Keratinocyte (primary cell): ENCODE measurements at regions not wholly inside any gene's neighbourhood (a gene's known extent, or its start where the extent isn't known, plus 50 kb on each side); places are given as distances from the start of the nearest gene placed in this dataset.

ENCODE experiments used
- DNase-seq: peaks from one replicate; pipeline ENCODE4 v3.0.0-alpha.2; 2011; ENCODE audit warnings: low read depth, missing footprints, low spot score
- FAIRE-seq: peaks from 2 replicates; lab custom pipeline; 2011; peaks lifted over from hg19 to GRCh38; lab: Jason Lieb, UNC
- H2AFZ ChIP-seq: 2 replicates; pipeline ENCODE4 v1.6.0; 2012; ENCODE audit warnings: low read length, control low read depth, inconsistent platforms; ENCODE audit not compliant: control insufficient read depth
- H3K27ac ChIP-seq: 2 replicates; pipeline ENCODE4 v1.5.1; 2011; ENCODE audit warnings: low read length; ENCODE audit not compliant: control insufficient read depth, insufficient read depth
- H3K27me3 ChIP-seq: 3 replicates; pipeline ENCODE4 v1.6.0; 2011; ENCODE audit warnings: low read length; ENCODE audit not compliant: control insufficient read depth, insufficient read depth; ENCODE audit errors: extremely low read depth
- H3K36me3 ChIP-seq, 2 experiments: 2 replicates in 1 of 2; 3 replicates in 1 of 2; pipeline ENCODE4 v1.5.1; 2011; ENCODE audit warnings: low read length in 2 of 2, mild to moderate bottlenecking in 1 of 2; ENCODE audit not compliant: control insufficient read depth in 2 of 2, insufficient read depth in 2 of 2; ENCODE audit errors: extremely low read depth in 1 of 2
- H3K4me1 ChIP-seq: 3 replicates; pipeline ENCODE4 v1.5.1; 2011; ENCODE audit warnings: low read length; ENCODE audit not compliant: control insufficient read depth, insufficient read depth; ENCODE audit errors: extremely low read depth
- H3K4me2 ChIP-seq: 3 replicates; pipeline ENCODE4 v1.6.0; 2011; ENCODE audit warnings: low read depth, low read length; ENCODE audit not compliant: control insufficient read depth, insufficient read depth; ENCODE audit errors: extremely low read depth
- H3K4me3 ChIP-seq, 3 experiments: fragments of 200-600 bp in 1 of 3; sonication (generic) in 1 of 3; 2 replicates in 2 of 3; 3 replicates in 1 of 3; pipeline ENCODE4 v1.5.1; 2011 to 2016; ENCODE audit warnings: low read length in 3 of 3, mild to moderate bottlenecking in 3 of 3, control low read depth in 2 of 3, inconsistent platforms in 1 of 3, low read depth in 1 of 3, mixed read lengths in 1 of 3, mixed run types in 1 of 3, moderate library complexity in 1 of 3; ENCODE audit not compliant: control insufficient read depth in 2 of 3, insufficient read depth in 2 of 3; ENCODE audit errors: extremely low read depth in 1 of 3
- H3K79me2 ChIP-seq: 2 replicates; pipeline ENCODE4 v1.6.0; 2012; ENCODE audit warnings: low read length; ENCODE audit not compliant: control insufficient read depth, insufficient read depth
- H3K9ac ChIP-seq: 3 replicates; pipeline ENCODE4 v1.6.0; 2011; ENCODE audit warnings: low read length; ENCODE audit not compliant: control insufficient read depth, insufficient read depth; ENCODE audit errors: extremely low read depth
- H3K9me1 ChIP-seq: 3 replicates; pipeline ENCODE4 v1.6.0; 2011; ENCODE audit warnings: low read length; ENCODE audit not compliant: control insufficient read depth, insufficient read depth; ENCODE audit errors: extremely low read depth
- H3K9me3 ChIP-seq: 2 replicates; pipeline ENCODE4 v1.5.1; 2012; ENCODE audit warnings: low read depth, low read length; ENCODE audit not compliant: control insufficient read depth
- H4K20me1 ChIP-seq: 3 replicates; pipeline ENCODE4 v1.6.0; 2011; ENCODE audit warnings: low read length; ENCODE audit not compliant: control insufficient read depth, insufficient read depth; ENCODE audit errors: extremely low read depth
- EZH2 ChIP-seq: IDR thresholded peaks from one replicate; pipeline ENCODE4 v1.6.1; 2012; ENCODE audit warnings: inconsistent platforms, mild to moderate bottlenecking, low read length, moderate library complexity
- dilution Hi-C: fragments of 300-500 bp; cut with MboI; formaldehyde crosslinking; loops from one replicate; pipeline ENCODE4 v1.7.0; 2020; ENCODE audit warnings: low sequenced_read_pairs; ENCODE audit not compliant: extremely low pct_ligation_motif_present
- TF ChIP-seq, protein P1 (sequence below), 3 experiments: IDR thresholded peaks in 1 of 3; conservative IDR thresholded peaks in 1 of 3; optimal IDR thresholded peaks in 1 of 3; 2 replicates in 2 of 3; 3 replicates in 1 of 3; pipeline versions ENCODE3 to v1.5.1; 2011; ENCODE audit warnings: low read length in 3 of 3, mild to moderate bottlenecking in 3 of 3, moderate library complexity in 2 of 3, control low read depth in 1 of 3, inconsistent platforms in 1 of 3; ENCODE audit not compliant: insufficient read depth in 2 of 3; ENCODE audit errors: extremely low read depth in 1 of 3

DNA sequence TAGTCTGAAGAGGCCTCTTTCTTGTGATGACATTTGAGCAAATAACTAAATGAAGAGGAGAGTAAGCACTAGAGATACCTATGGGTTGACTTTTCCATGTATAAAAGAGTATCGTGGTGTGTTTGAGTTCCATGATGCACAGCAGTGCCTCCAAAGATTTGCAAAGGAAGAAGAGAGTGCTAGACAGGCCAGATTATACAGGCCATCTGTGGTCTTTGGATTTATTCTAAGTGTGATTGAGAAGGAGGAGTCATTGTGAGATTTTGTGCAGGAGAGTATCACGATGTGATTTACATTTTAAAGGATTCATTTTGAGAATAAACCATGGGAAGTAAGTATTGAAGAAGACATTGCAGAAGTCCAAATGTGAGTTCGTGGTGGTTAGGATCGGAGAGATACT lies 695.9 kb upstream of the FAM98A start:
- no peak overlapping the region for H3K4me3 ChIP-seq
- no peak overlapping the region for H2AFZ ChIP-seq
- no peaks in the 10 kb centered on the region for H3K9me1 ChIP-seq
- no peaks in the 10 kb centered on the region for H3K9me3 ChIP-seq
- no peaks in the 10 kb centered on the region for H3K27me3 ChIP-seq
- no peaks in the 10 kb centered on the region for H3K79me2 ChIP-seq
- no peak overlapping the region for H3K9ac ChIP-seq
- H3K36me3 ChIP-seq, result no peaks in the 10 kb centered on the region
- TF ChIP-seq EZH2, result no peak
- TF ChIP-seq, protein P1, sequence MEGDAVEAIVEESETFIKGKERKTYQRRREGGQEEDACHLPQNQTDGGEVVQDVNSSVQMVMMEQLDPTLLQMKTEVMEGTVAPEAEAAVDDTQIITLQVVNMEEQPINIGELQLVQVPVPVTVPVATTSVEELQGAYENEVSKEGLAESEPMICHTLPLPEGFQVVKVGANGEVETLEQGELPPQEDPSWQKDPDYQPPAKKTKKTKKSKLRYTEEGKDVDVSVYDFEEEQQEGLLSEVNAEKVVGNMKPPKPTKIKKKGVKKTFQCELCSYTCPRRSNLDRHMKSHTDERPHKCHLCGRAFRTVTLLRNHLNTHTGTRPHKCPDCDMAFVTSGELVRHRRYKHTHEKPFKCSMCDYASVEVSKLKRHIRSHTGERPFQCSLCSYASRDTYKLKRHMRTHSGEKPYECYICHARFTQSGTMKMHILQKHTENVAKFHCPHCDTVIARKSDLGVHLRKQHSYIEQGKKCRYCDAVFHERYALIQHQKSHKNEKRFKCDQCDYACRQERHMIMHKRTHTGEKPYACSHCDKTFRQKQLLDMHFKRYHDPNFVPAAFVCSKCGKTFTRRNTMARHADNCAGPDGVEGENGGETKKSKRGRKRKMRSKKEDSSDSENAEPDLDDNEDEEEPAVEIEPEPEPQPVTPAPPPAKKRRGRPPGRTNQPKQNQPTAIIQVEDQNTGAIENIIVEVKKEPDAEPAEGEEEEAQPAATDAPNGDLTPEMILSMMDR (optimal IDR thresholded peaks at IDR 0.05 in 1 of 3, IDR thresholded peaks at IDR 0.05 in 1 of 3, conservative IDR thresholded peaks at IDR 0.05 in 1 of 3; ENCODE audit: extremely low read depth in 1 of 3, insufficient read depth in 2 of 3, low read length in 3 of 3), result no peak
- no peak overlapping the region for H3K4me2 ChIP-seq
- dilution Hi-C loops, result no loop called here
- H3K27ac ChIP-seq, result no peak overlapping the region
- no peak for FAIRE-seq
- DNase-seq, result no peak
- no peaks in the 10 kb centered on the region for H4K20me1 ChIP-seq
- no peaks in the 10 kb centered on the region for H3K4me1 ChIP-seq

DNA sequence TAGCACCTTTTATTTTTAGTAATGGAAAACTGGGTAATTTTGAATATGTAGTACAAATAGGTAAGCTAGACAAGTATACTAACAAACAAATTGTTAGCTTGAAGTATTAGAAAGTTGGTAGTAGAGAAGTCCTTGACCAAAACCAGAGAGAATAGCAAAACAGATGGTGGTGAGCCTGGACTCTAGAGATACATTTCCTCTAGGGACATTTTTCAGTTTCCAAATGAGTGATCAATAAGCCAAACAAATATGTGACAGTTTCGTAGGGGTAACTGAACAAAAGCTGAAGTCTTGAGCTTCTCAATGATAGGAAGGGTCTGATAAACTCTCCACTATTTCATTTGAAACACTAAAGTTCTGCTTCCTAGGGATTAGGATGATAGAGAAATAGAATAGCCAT lies 692.0 kb upstream of the FAM98A start:
- no peak overlapping the region for H3K4me2 ChIP-seq
- H3K9ac ChIP-seq, result no peak overlapping the region
- no peaks in the 10 kb centered on the region for H3K36me3 ChIP-seq
- no peak overlapping the region for H3K4me3 ChIP-seq
- dilution Hi-C loops, result no loop called here
- no peaks in the 10 kb centered on the region for H3K27me3 ChIP-seq
- H3K79me2 ChIP-seq, result no peaks in the 10 kb centered on the region
- no peaks in the 10 kb centered on the region for H3K9me3 ChIP-seq
- H3K27ac ChIP-seq, result no peak overlapping the region
- no peaks in the 10 kb centered on the region for H3K4me1 ChIP-seq
- no peak for FAIRE-seq
- H3K9me1 ChIP-seq, result no peaks in the 10 kb centered on the region
- no peak overlapping the region for H2AFZ ChIP-seq
- TF ChIP-seq, protein P1 (optimal IDR thresholded peaks at IDR 0.05 in 1 of 3, IDR thresholded peaks at IDR 0.05 in 1 of 3, conservative IDR thresholded peaks at IDR 0.05 in 1 of 3; ENCODE audit: extremely low read depth in 1 of 3, insufficient read depth in 2 of 3, low read length in 3 of 3), result no peak
- no peak for TF ChIP-seq EZH2
- DNase-seq, result no peak
- H4K20me1 ChIP-seq, result no peaks in the 10 kb centered on the region
